Breast epithelium (tissue), 3 donors: ENCODE measurements at regions not wholly inside any gene's neighbourhood (a gene's known extent, or its start where the extent isn't known, plus 50 kb on each side); places are given as distances from the start of the nearest gene placed in this dataset.
"Not testable (repeated sequence)": the region's sequence is repeated elsewhere in the genome, so short reads cannot be mapped to it uniquely, and the experiment has no call there.

ENCODE experiments used
- CTCF ChIP-seq, 3 donors: fragments of 450-650 bp; IDR thresholded peaks; one replicate each; pipeline ENCODE4 v1.5.1; 2016 to 2017; ENCODE audit warnings: antibody characterized with exemption in 3 of 3, mild to moderate bottlenecking in 3 of 3, moderate library complexity in 3 of 3
- POLR2A ChIP-seq: fragments of 450-650 bp; IDR thresholded peaks from one replicate; pipeline ENCODE4 v1.6.1; 2016; ENCODE audit warnings: antibody characterized with exemption, mild to moderate bottlenecking, moderate library complexity

- not testable (repeated sequence) for TF ChIP-seq CTCF (IDR thresholded peaks at IDR 0.05); POLR2A
Measured at GRCh38 chr3:66842761-66843464, 155.2 kb upstream of the KBTBD8 start.
